ENCODE measurements at regions not wholly inside any gene's neighbourhood (a gene's known extent, or its start where the extent isn't known, plus 50 kb on each side); places are given as distances from the start of the nearest gene placed in this dataset.

- TF ChIP-seq YY1 (IDR thresholded peaks at IDR 0.05; ENCODE audit: insufficient read depth, insufficient read length), result no peak
- TF ChIP-seq ZNF274 (IDR thresholded peaks at IDR 0.05; ENCODE audit: low read depth, low read length), result no peak
Observed at GRCh38 chr1:4178501-4179113, 278.5 kb upstream of the C1orf174 start.

Measured in NT2/D1 (cell line).